Prostate gland (tissue), 2 donors: ENCODE measurements at regions not wholly inside any gene's neighbourhood (a gene's known extent, or its start where the extent isn't known, plus 50 kb on each side); places are given as distances from the start of the nearest gene placed in this dataset.
A peak's percentile ranks its signal among the peaks of the same experiment; 100 is the strongest.

Source experiments
- DNase-seq: peaks from one replicate; pipeline ENCODE4 v3.0.0-alpha.2; 2019; ENCODE audit warnings: low spot score
- H3K27ac ChIP-seq, 2 donors: fragments of 200-600 bp; sonication (generic); 2 replicates each; pipeline ENCODE4 v1.5.1; 2017 to 2019
- H3K27me3 ChIP-seq: fragments of 200-600 bp; sonication (generic); replicated peaks from 2 replicates; pipeline ENCODE4 v1.5.1; 2019; ENCODE audit not compliant: insufficient read depth
- H3K36me3 ChIP-seq, 2 donors: fragments of 200-600 bp; sonication (generic); 1 replicate in 1 of 2; 2 replicates in 1 of 2; pipeline versions ENCODE4 v1.5.1 to v1.8.1; 2017 to 2019
- H3K4me1 ChIP-seq: fragments of 200-600 bp; sonication (generic); replicated peaks from 2 replicates; pipeline ENCODE4 v1.5.1; 2019
- H3K4me3 ChIP-seq, 2 donors: fragments of 200-600 bp; sonication (generic); 2 replicates each; pipeline ENCODE4 v1.5.1; 2017 to 2019
- H3K9me3 ChIP-seq: fragments of 200-600 bp; sonication (generic); 2 replicates; pipeline ENCODE4 v1.5.1; 2017
- CTCF ChIP-seq, 4 experiments: fragments of 200-600 bp in 2 of 4; fragments of 450-650 bp in 2 of 4; sonication (generic) in 2 of 4; IDR thresholded peaks; 1 replicate in 3 of 4; 2 replicates in 1 of 4; pipeline ENCODE4 v1.5.1; 2016 to 2019; ENCODE audit warnings: antibody characterized with exemption in 4 of 4, mild to moderate bottlenecking in 2 of 4, moderate library complexity in 2 of 4
- POLR2A ChIP-seq: fragments of 450-650 bp; IDR thresholded peaks from one replicate; pipeline ENCODE4 v1.6.1; 2016; ENCODE audit warnings: antibody characterized with exemption, mild to moderate bottlenecking
- POLR2AphosphoS5 ChIP-seq: sonication (generic); formaldehyde crosslinking; IDR thresholded peaks from one replicate; pipeline ENCODE4 v1.6.1; 2017; ENCODE audit warnings: antibody characterized with exemption
- WGBS: methylation state at CpG from one replicate; pipeline ENCODE4 v1.1.5; 2018; 5-methylcytosine and 5-hydroxymethylcytosine counted together
- intact Hi-C: fragments of 100-400 bp; cut with DNase I; formaldehyde crosslinking; loops from one replicate; pipeline ENCODE4 v1.14.2; 2022

GRCh38 chr10:34033078-34033477 is 698.6 kb upstream of the NRP1 start:
- Histone ChIP-seq H3K27ac (no peak overlapping the region), H3K9me3 (no peaks in the 10 kb centered on the region), H3K27me3 (no peaks in the 10 kb centered on the region), H3K4me3 (no peak overlapping the region), H3K4me1 (no peaks in the 10 kb centered on the region), H3K36me3 (no peaks in the 10 kb centered on the region)
- no peak for TF ChIP-seq POLR2AphosphoS5
- 92% methylated on average over 5 of the region's 5 CpGs for WGBS
- intact Hi-C loops, result no loop called here
- no peak for DNase-seq

GRCh38 chr10:34032564-34032963 is 698.1 kb upstream of the NRP1 start:
- no peaks in the 10 kb centered on the region for H3K36me3 ChIP-seq
- H3K27me3 ChIP-seq, result no peaks in the 10 kb centered on the region
- H3K27ac ChIP-seq, result no peak overlapping the region
- H3K9me3 ChIP-seq, result no peaks in the 10 kb centered on the region
- intact Hi-C loops, result no loop called here
- WGBS, result 97% methylated on average over 3 of the region's 3 CpGs
- TF ChIP-seq POLR2AphosphoS5 (no peak), CTCF (IDR thresholded peaks at IDR 0.05) (no peak), POLR2A (no peak)
- no peak overlapping the region for H3K4me3 ChIP-seq
- no peaks in the 10 kb centered on the region for H3K4me1 ChIP-seq
- no peak for DNase-seq

- no peaks in the 10 kb centered on the region for H3K27me3 ChIP-seq
- DNase-seq, result peak; percentile 9
- no peaks in the 10 kb centered on the region for H3K36me3 ChIP-seq
- intact Hi-C loops, result no loop called here
- no peak for TF ChIP-seq POLR2AphosphoS5
- TF ChIP-seq CTCF (IDR thresholded peaks at IDR 0.05), result no peak
- TF ChIP-seq POLR2A, result no peak
- no peaks in the 10 kb centered on the region for H3K9me3 ChIP-seq
- H3K4me3 ChIP-seq, result no peak overlapping the region
- H3K27ac ChIP-seq, result no peak overlapping the region
- no peaks in the 10 kb centered on the region for H3K4me1 ChIP-seq
- whole genome bisulfite sequencing, result 25% methylated on average over 3 of the region's 3 CpGs
These were observed 696.9 kb upstream of the NRP1 start for GRCh38 chr10:34031400-34031799.

- DNase-seq, result no peak
- Histone ChIP-seq H3K4me1 (no peaks in the 10 kb centered on the region), H3K9me3 (no peaks in the 10 kb centered on the region), H3K4me3 (no peak overlapping the region), H3K36me3 (no peaks in the 10 kb centered on the region), H3K27ac (no peak overlapping the region), H3K27me3 (no peaks in the 10 kb centered on the region)
- TF ChIP-seq CTCF (IDR thresholded peaks at IDR 0.05) (no peak), POLR2AphosphoS5 (no peak), POLR2A (no peak)
- 93% methylated on average over 10 of the region's 10 CpGs for WGBS
- intact Hi-C loops, result loop anchor here (10.0 kb wide), 1 partner anchor 695 kb away; the partner anchor contains the start of gene NRP1
These were observed 695.0 kb upstream of the NRP1 start for GRCh38 chr10:34029455-34029854.

GRCh38 chr10:34028936-34029335 is 694.5 kb upstream of the NRP1 start:
- WGBS, result 84% methylated on average over 3 of the region's 3 CpGs
- no peak for TF ChIP-seq POLR2A
- no peak for TF ChIP-seq POLR2AphosphoS5
- no peak for TF ChIP-seq CTCF (IDR thresholded peaks at IDR 0.05)

More at GRCh38 chr10:34028936-34029335, 694.5 kb upstream of the NRP1 start:
- no peak for DNase-seq
- no peaks in the 10 kb centered on the region for H3K9me3 ChIP-seq
- H3K27me3 ChIP-seq, result no peaks in the 10 kb centered on the region
- H3K27ac ChIP-seq, result no peak overlapping the region
- H3K4me3 ChIP-seq, result no peak overlapping the region
- no peaks in the 10 kb centered on the region for H3K36me3 ChIP-seq
- intact Hi-C loops, result loop anchor here (10.0 kb wide), 1 partner anchor 694 kb away; the partner anchor contains the start of gene NRP1
- no peaks in the 10 kb centered on the region for H3K4me1 ChIP-seq
